ENCODE measurements at regions not wholly inside any gene's neighbourhood (a gene's known extent, or its start where the extent isn't known, plus 50 kb on each side); places are given as distances from the start of the nearest gene placed in this dataset.

- H3K56ac ChIP-seq (replicated peaks; ENCODE audit: insufficient read length, low read depth, low read length), result no peak overlapping the region
- H3K79me2 ChIP-seq (ENCODE audit: control insufficient read depth in 1 of 2, insufficient read depth in 2 of 2, low read length in 2 of 2), result no peaks in the 10 kb centered on the region
- POLR2A ChIA-PET (ENCODE audit: partially characterized antibody), result no interaction called here
- CTCF ChIA-PET (ENCODE audit: partially characterized antibody), result interaction anchor here (1.0 to 1.3 kb wide), 3 partner anchors 18 to 193 kb away, joined by 3 to 4 read pairs (median 3); no protein-coding TSS in a partner anchor
- H3K27me3 ChIP-seq (replicated peaks in 1 of 4; ENCODE audit: control insufficient read depth in 3 of 4, extremely low read depth in 1 of 4, insufficient read depth in 3 of 4, low read length in 3 of 4), result no peaks in the 10 kb centered on the region
- H2BK15ac ChIP-seq (ENCODE audit: low read length), result no peak overlapping the region
- no peak overlapping the region for H4K8ac ChIP-seq (ENCODE audit: extremely low read depth, insufficient read depth, low read length)
- H3K36me3 ChIP-seq (ENCODE audit: control insufficient read depth in 2 of 4, insufficient read depth in 4 of 4, low read length in 3 of 4), result no peaks in the 10 kb centered on the region
- H3K9ac ChIP-seq (replicated peaks in 1 of 4; ENCODE audit: extremely low read depth in 1 of 4, low read depth in 3 of 4, low read length in 3 of 4), result no peak overlapping the region
- no peaks in the 10 kb centered on the region for H4K20me1 ChIP-seq (replicated peaks in 1 of 2; ENCODE audit: control insufficient read depth in 1 of 2, insufficient read depth in 2 of 2, low read length in 2 of 2)
- DNase-seq (ENCODE audit: low read depth in 1 of 2, low spot score in 2 of 2) (no peak), FAIRE-seq (no peak)
- no peak overlapping the region for H2BK5ac ChIP-seq (ENCODE audit: low read depth, low read length)
- no peak overlapping the region for H2BK12ac ChIP-seq (ENCODE audit: low read depth, low read length)
- no peaks in the 10 kb centered on the region for H3K23me2 ChIP-seq (ENCODE audit: low read depth, low read length)
- peaks cover 0 to 6% (median 2%) of the 10 kb centered on the region in 4 experiments; a peak in 3 of 7 replicates for H3K4me1 ChIP-seq (replicated peaks in 1 of 4; ENCODE audit: control insufficient read depth in 3 of 4, insufficient read depth in 4 of 4, low read length in 3 of 4)
- no peaks in the 10 kb centered on the region for H3K79me1 ChIP-seq (ENCODE audit: low read depth, low read length)
- no peak overlapping the region for H2AFZ ChIP-seq (ENCODE audit: low read length)
- WGBS, 2 experiments (ENCODE audit: extremely low coverage in 1 of 2, insufficient coverage in 1 of 2, insufficient read length in 1 of 2, insufficient replicate concordance in 2 of 2, low coverage in 1 of 2, low lambda C conversion rate in 2 of 2, missing lambda C conversion rate in 1 of 2), result 85% methylated on average over 3 of the region's 3 CpGs; no CpG with 5 or more reads in 1 of the 2 experiments
- H3K4me3 ChIP-seq (ENCODE audit: extremely low read depth in 1 of 4, insufficient read depth in 2 of 4, low read depth in 3 of 4, low read length in 4 of 4), result no peak overlapping the region
- no peaks in the 10 kb centered on the region for H3K9me3 ChIP-seq (ENCODE audit: insufficient read depth in 2 of 2, low read depth in 1 of 2, low read length in 1 of 2)
- H2BK120ac ChIP-seq (replicated peaks; ENCODE audit: low read depth, low read length), result no peak overlapping the region
- no peak overlapping the region for H2AK5ac ChIP-seq (ENCODE audit: low read depth, low read length)
- no peak overlapping the region for H4K91ac ChIP-seq (replicated peaks; ENCODE audit: insufficient read length, low read length)
- H3K4me2 ChIP-seq (ENCODE audit: insufficient read depth in 1 of 2, low read depth in 2 of 2, low read length in 2 of 2), result no peak overlapping the region
- H3K23ac ChIP-seq (ENCODE audit: insufficient read length), result no peak overlapping the region
- H3K27ac ChIP-seq (ENCODE audit: low read depth, low read length), result no peak overlapping the region
- no peak overlapping the region for H3K4ac ChIP-seq (replicated peaks; ENCODE audit: insufficient read length, low read depth, low read length)
- H3K14ac ChIP-seq (ENCODE audit: insufficient read length), result no peak overlapping the region
- H3K18ac ChIP-seq (ENCODE audit: extremely low read depth, low read length), result no peak overlapping the region
- no peak overlapping the region for H4K5ac ChIP-seq (ENCODE audit: insufficient read length, low read depth, low read length)
- TF ChIP-seq ZNF274 (IDR thresholded peaks at IDR 0.05; ENCODE audit: borderline replicate concordance, extremely low read depth, low read length) (no peak), RAD21 (IDR thresholded peaks at IDR 0.05 in 1 of 2, conservative IDR thresholded peaks at IDR 0.05 in 1 of 2; ENCODE audit: low read depth in 2 of 2, low read length in 2 of 2) (no peak), GABPA (IDR thresholded peaks at IDR 0.05; ENCODE audit: borderline replicate concordance, insufficient read depth, low read length) (no peak), SIN3A (conservative IDR thresholded peaks at IDR 0.05 in 1 of 2, IDR thresholded peaks at IDR 0.05 in 1 of 2; ENCODE audit: low read depth in 1 of 2, low read length in 2 of 2) (no peak), NRF1 (IDR thresholded peaks at IDR 0.05; ENCODE audit: low read depth, low read length) (no peak), RXRA (IDR thresholded peaks at IDR 0.05; ENCODE audit: insufficient read depth, low read depth, low read length) (no peak), SIRT6 (IDR thresholded peaks at IDR 0.05; ENCODE audit: low read length) (no peak), CREB1 (IDR thresholded peaks at IDR 0.05) (no peak), SP4 (IDR thresholded peaks at IDR 0.05; ENCODE audit: low read length) (no peak), SP1 (IDR thresholded peaks at IDR 0.05; ENCODE audit: low read depth, low read length) (no peak), JUND (IDR thresholded peaks at IDR 0.05; ENCODE audit: low read length) (no peak), CHD1 (IDR thresholded peaks at IDR 0.05; ENCODE audit: low read depth, low read length) (no peak), CHD2 (IDR thresholded peaks at IDR 0.05; ENCODE audit: low read length) (no peak), CTBP2 (IDR thresholded peaks at IDR 0.05; ENCODE audit: borderline replicate concordance, insufficient read depth, insufficient read length, low read length) (no peak), SIX5 (IDR thresholded peaks at IDR 0.05; ENCODE audit: low read depth, low read length) (no peak), NANOG (IDR thresholded peaks at IDR 0.05; ENCODE audit: insufficient read depth, low read depth, low read length, poor library complexity, severe bottlenecking) (no peak)
- H2BK20ac ChIP-seq (ENCODE audit: low read length), result no peak overlapping the region
Observed at GRCh38 chr3:72629191-72629631, 219.0 kb downstream of the SHQ1 start.

All from H1 (cell line).